ENCODE measurements at regions not wholly inside any gene's neighbourhood (a gene's known extent, or its start where the extent isn't known, plus 50 kb on each side); places are given as distances from the start of the nearest gene placed in this dataset.

DNA sequence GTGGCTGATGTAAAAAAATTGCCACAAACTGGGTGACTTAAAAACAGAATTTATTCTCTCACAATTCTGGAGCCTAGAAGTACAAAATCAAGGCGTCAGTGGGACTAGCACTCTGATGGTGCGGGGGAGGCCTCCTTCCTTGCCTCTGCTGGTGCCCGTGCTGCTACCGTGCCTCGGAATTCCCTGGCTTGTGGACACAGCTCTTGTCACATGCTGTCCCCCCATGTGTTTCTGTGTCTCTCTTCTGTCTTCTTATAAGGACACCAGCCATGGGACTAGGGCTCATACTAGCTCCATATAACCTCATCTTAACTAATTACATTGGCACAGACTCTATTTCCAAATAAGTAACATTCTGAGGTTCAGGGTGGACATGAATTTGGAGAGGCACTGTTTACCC is 242.3 kb upstream of the IRX2 start:
- DNase-seq (ENCODE audit: low read depth, low spot score), result no peak

- no peak for DNase-seq (ENCODE audit: low read depth, low spot score)
Measured at GRCh38 chr5:2993301-2993700, 241.8 kb upstream of the IRX2 start.

DNA sequence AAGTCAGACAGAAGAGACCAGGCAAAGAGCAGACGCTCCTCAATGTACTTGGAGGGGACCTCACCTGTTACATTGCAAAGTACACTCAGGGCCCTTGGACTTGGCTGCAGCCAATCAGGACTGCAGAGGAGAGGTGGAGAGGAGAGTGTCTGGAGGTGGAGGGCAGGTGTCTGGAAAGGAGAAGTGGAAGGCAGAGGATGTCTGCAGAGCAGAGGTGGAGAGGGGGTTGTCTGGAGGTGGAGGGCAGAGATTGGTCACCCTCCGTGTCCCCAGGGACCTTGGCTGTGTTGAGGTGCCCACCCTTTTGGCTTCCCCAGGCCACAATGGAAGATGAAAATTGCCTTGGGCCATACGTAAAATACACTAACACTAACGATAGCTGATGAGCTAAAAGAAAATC is 241.3 kb upstream of the IRX2 start:
- DNase-seq (ENCODE audit: low read depth, low spot score), result no peak

- no peak for DNase-seq (ENCODE audit: low read depth, low spot score)
Measured at GRCh38 chr5:2991884-2992283, 240.4 kb upstream of the IRX2 start.

DNA sequence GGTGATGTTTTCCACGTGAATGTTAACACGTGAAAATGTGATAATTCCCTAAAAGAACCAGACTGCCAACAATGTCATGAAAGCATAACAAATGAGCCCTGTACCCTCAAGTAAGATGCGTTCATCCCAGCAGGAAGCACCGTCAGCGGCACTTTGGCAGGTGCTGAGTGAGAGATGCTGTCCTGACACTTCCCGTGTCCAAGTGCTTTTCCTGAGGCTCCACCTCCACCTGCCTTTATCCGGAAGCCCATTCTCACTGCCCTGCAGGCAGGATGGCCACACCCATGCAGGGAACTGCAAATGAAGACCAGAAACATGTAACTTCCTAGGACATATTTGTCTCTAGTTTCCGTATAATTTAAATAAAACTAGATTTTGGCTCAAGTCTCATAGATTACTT is 238.0 kb upstream of the IRX2 start:
- peak; percentile 41 for DNase-seq (ENCODE audit: low read depth, low spot score)

DNA sequence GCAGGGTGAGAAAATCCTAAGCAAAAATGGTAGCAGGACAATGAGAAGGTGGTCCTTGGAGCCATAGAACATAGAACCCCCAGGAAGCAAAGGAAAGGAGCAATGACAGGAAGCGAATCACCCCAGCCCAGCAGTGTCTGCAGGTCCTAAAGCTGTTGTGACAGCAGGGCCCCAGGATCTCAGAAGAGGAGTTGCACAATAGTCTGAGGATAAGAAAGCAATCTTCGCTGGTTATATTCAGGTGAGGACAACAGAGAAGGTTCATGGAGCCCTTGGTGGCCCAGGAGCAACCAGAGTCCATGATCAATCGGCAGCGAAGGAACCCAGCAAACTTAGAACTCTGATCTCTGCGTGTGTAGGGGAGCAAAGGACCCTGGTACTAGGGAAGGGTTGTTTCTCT is 234.8 kb upstream of the IRX2 start:
- DNase-seq (ENCODE audit: low read depth, low spot score), result no peak

DNA sequence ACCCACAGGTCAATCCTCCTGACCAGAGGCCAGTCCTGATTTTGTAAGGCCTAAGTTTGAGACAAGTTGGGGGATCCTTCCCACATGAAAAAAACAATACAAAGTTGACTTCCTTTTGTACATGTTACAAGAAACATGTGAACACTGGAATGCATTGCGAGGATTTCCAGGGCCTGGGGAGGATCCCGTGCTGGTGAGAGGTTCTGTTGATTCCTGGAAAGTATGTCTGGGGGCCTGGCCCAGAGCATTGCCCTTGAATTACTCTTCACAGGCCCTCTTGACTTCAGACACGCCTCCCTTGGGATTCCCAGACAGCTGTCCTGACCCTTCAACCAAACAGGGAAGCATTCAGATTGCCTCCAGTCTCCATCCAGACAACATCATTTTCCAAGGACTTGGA is 234.2 kb upstream of the IRX2 start:
- DNase-seq (ENCODE audit: low read depth, low spot score), result no peak

GRCh38 chr5:2983583-2984300 is 232.3 kb upstream of the IRX2 start:
- DNase-seq (ENCODE audit: low read depth, low spot score), result peak; percentile 49

- no peak for DNase-seq (ENCODE audit: low read depth, low spot score)
Measured at GRCh38 chr5:2981652-2982051, 230.2 kb upstream of the IRX2 start.

DNA sequence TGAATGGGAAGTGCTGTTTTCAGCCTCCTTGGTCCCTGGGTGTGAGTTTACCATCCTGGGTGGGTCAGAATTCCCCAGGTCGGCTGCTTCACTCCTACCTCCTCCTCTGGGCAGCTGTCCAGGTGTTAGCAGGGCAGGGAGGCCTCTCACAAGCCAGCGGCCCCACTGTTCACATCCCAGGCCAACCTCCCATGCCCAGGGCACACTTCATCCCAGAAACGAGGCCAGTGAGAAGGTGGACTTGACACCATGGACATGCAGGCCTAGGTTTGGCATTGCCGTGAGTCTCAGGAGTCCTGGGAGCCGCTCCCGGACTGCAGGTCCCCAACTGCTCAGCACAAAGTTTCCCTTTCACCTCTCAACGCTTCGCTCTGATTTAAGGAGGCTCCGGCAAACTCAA is 229.6 kb upstream of the IRX2 start:
- DNase-seq (ENCODE audit: low read depth, low spot score), result no peak

GRCh38 chr5:2960294-2960693 is 208.8 kb upstream of the IRX2 start:
- no peak for DNase-seq (ENCODE audit: low read depth, low spot score)

DNA sequence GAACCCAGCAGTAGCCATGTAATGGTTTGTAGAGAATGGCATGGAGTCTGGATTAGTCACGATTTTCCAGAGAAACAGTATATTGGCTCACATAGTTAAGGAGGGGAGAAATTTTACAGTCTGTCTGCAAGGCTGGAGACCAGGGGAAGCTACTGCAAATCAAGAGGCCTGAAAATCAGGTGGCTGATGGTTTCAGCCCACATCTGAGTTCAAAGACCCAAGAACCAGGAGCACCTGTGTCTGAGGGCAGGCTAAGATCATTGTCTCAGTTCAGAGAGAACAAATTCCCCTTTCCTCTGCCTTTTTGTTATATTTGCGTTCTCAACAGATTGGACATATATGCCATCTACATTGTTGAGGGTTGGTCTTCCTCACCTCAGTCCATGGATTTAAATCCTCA is 207.5 kb upstream of the IRX2 start:
- DNase-seq (ENCODE audit: low read depth, low spot score), result no peak

DNA sequence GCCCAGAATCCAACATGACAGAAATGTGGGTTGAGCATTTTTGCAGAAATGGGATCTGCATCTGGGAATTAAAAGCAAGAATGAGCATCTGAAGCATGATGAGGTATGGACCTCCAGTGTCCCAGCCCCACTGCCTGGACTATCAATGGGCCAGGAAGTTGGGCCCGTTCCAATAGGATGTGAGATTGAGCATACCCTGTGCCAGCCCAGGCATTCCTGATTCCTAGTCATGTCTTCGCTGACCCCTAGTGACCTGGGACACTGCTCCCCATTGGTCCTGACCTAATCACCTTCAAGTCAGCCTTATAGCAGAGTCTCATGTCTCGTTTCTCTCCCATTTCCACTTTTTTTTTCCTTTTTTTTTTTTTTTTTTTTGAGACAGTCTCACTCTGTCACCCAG is 197.4 kb upstream of the IRX2 start:
- no peak for DNase-seq (ENCODE audit: low read depth, low spot score)

DNA sequence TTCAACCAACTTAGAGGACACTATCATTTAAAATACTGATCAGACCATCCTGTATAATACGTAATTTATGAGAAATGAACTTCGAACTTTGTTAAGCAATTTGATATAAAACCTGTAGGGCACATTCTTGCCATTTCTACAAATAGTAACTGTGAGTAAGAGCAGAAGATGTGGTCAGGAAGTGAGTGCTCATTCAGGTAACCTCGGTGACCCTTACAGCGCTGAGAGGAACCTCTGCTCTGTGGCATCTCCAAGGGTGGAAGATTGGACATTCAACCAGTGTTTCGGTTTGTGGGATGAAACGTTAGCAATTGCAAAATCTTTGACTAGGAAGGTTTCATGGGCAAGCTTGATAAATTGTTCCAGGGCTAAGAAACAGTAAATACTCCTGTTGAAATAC is 194.8 kb upstream of the IRX2 start:
- DNase-seq (ENCODE audit: low read depth, low spot score), result no peak

- no peak for DNase-seq (ENCODE audit: low read depth, low spot score)
Measured at GRCh38 chr5:2936413-2936812, 184.9 kb upstream of the IRX2 start.

GRCh38 chr5:2929779-2930178 is 178.3 kb upstream of the IRX2 start:
- no peak for DNase-seq (ENCODE audit: low read depth, low spot score)

DNA sequence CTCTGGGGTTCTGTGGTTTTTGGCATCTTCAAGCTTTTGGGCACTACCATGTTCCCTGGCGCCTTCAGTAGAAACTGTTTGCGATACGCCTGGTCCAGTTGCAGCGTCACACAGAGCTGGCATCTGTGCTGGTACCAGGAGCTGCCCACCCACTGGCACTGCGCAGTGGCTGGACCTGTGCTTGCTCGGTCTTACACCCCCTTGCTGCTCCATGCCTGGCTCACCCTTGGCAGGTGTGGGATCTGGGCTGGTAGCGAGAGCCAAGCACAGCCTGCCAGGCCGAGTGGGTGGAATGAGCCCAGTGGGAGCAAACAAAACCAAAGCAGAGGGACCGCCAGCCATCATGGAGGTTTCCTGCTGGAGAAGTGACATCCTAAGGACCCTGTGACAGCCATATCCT is 170.2 kb upstream of the IRX2 start:
- no peak for DNase-seq (ENCODE audit: low read depth, low spot score)

DNA sequence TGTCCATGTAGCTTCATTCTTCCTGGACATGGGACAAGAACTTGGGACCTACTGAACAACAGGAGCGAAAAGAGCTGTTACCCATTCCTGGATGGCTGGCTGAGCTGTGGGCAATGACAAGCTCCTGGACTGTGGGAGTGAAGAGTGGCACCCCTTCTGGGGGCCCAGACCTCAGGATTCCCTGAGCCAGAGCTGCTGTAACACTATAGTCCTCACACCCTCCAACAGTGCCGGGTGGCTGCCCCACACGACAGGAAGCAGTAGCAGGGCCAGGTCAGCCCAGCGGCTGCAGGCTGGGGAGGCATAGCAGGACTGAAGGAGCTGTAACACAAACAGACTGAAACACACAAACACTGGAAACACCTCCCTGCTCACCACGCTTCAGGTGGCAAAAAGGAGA is 169.7 kb upstream of the IRX2 start:
- DNase-seq (ENCODE audit: low read depth, low spot score), result no peak

DNA sequence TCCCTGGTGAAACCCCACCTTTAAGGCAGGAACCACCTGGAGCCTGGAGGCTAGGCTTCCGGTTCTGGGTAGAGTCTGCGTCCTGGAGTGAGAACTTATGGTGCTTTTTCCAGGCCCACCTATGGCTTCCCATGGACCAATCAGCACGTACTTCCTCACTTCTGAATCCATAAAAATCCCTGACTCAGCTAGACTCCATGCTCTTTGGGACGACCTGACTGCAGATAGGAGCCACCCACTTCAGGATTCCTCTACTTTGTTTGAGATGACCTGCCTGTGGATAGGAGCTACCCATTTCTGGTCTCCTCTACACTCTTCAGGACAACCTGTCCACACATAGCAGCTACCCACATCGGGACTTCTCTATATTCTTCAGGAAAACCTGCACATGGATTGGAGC is 168.8 kb upstream of the IRX2 start:
- DNase-seq (ENCODE audit: low read depth, low spot score), result no peak

DNA sequence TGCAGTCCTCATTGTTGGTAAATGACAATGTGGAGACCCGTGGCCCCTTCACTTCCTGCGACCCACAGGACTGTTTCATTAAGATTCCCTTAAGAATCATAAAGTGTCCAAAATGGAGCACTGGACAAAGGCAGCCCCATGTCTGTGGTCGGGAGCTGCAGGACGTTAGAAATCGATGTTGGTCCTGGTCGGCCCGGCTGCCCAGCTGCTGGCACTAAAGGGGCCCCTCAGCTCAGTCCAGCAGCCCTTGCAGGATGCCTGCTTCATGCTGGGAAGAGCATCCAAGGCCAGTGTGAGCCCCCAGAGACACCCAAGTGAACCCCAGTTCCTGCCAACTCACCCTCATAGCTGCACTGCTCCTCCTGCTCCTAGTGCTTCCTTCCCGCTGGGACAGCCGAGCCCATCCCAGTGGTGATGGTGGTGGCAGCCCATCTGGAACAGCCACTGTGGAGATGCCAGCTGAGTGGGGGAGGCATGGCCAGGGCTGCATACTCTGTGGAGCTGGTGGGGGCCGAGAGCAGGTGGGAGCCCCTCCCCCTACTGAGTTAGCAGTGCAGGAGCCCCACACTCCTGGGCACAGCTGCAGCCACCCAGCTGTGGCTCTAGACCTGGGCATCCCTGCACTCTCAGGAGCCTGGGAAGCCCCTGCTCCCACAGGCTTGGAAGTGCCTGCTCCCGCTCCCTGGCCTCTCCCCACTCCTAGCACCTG is 168.0 kb upstream of the IRX2 start:
- no peak for DNase-seq (ENCODE audit: low read depth, low spot score)

- no peak for DNase-seq (ENCODE audit: low read depth, low spot score)
Measured at GRCh38 chr5:2917524-2917923, 166.0 kb upstream of the IRX2 start.

GRCh38 chr5:2917093-2917492 is 165.6 kb upstream of the IRX2 start:
- DNase-seq (ENCODE audit: low read depth, low spot score), result no peak

- DNase-seq (ENCODE audit: low read depth, low spot score), result no peak
Measured at GRCh38 chr5:2916076-2916682, 164.7 kb upstream of the IRX2 start.

Measured in ELF-1 (cell line).